ENCODE measurements at regions not wholly inside any gene's neighbourhood (a gene's known extent, or its start where the extent isn't known, plus 50 kb on each side); places are given as distances from the start of the nearest gene placed in this dataset.

DNA sequence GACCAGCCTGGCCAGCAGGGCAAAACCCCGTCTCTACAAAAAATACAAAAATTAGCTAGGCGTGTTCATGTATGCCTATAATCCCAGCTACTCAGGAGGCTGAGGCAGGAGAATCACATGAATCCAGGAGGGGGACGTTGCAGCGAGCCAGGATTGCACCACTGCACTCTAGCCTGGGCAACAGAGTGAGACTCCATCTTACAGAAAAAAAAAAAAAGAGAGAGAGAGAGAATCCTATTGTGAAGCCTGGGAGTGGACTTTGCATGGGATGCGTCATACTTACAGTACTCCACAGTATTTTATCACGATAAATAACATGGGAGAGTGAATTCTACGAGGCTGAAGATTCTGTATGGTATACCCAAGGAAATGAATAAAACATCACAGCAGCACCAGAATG is 139.6 kb downstream of the AASDH start:
- no peaks in the 10 kb centered on the region for H3K4me1 Mint-ChIP-seq
- Histone ChIP-seq H4K20me1 (ENCODE audit: low read depth) (no peaks in the 10 kb centered on the region), H3F3A (ENCODE audit: low read depth) (no peaks in the 10 kb centered on the region), H3K4me1 (peaks cover 6% of the 10 kb centered on the region), H3K4me2 (no peak overlapping the region), H3K79me2 (ENCODE audit: low read depth) (no peaks in the 10 kb centered on the region), H3K27ac (no peak overlapping the region), H3K36me3 (no peaks in the 10 kb centered on the region), H2AFZ (replicated peaks) (no peak overlapping the region), H3K9ac (no peak overlapping the region), H3K4me3 (no peak overlapping the region), H3K27me3 (no peaks in the 10 kb centered on the region), H3K9me3 (ENCODE audit: low read depth) (no peaks in the 10 kb centered on the region)
- DNase-seq (ENCODE audit: low spot score), result no peak
- TF ChIP-seq, protein P1, sequence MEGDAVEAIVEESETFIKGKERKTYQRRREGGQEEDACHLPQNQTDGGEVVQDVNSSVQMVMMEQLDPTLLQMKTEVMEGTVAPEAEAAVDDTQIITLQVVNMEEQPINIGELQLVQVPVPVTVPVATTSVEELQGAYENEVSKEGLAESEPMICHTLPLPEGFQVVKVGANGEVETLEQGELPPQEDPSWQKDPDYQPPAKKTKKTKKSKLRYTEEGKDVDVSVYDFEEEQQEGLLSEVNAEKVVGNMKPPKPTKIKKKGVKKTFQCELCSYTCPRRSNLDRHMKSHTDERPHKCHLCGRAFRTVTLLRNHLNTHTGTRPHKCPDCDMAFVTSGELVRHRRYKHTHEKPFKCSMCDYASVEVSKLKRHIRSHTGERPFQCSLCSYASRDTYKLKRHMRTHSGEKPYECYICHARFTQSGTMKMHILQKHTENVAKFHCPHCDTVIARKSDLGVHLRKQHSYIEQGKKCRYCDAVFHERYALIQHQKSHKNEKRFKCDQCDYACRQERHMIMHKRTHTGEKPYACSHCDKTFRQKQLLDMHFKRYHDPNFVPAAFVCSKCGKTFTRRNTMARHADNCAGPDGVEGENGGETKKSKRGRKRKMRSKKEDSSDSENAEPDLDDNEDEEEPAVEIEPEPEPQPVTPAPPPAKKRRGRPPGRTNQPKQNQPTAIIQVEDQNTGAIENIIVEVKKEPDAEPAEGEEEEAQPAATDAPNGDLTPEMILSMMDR (IDR thresholded peaks at IDR 0.05), result no peak
- TF ChIP-seq EZH2 (IDR thresholded peaks at IDR 0.05) (no peak), EZH2phosphoT487 (IDR thresholded peaks at IDR 0.05) (no peak)
- H3K27me3 Mint-ChIP-seq (ENCODE audit: insufficient read depth, low read depth), result no peaks in the 10 kb centered on the region
- no peak overlapping the region for H3K27ac Mint-ChIP-seq
- no peaks in the 10 kb centered on the region for H3K9me3 Mint-ChIP-seq
- no peaks in the 10 kb centered on the region for H3K36me3 Mint-ChIP-seq
- H3K4me3 Mint-ChIP-seq, result no peak overlapping the region

DNA sequence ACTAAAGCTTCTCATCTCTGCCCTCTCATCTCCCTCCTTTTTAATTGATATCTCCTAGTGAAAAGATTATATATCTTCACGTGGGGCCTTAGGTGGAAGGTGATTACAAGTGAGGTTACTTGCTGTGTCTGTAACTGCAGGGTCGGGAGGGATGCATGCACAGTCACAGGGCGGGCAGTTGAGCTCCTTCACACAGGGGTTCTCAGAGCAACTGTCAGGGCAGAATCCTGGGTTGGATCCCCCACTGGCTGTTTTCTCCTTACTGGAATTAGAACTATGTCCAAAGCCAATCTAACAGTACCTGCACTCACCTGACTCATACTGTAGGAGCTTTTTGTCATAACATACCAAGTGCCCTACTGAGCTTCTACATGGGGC is 141.1 kb downstream of the AASDH start:
- Histone ChIP-seq H3K27ac (no peak overlapping the region), H3K4me2 (no peak overlapping the region), H3K4me3 (no peak overlapping the region), H3K36me3 (no peaks in the 10 kb centered on the region), H3K27me3 (no peaks in the 10 kb centered on the region), H3K79me2 (ENCODE audit: low read depth) (no peaks in the 10 kb centered on the region), H3K9ac (no peak overlapping the region), H3K9me3 (ENCODE audit: low read depth) (no peaks in the 10 kb centered on the region), H3K4me1 (peaks cover 6% of the 10 kb centered on the region), H3F3A (ENCODE audit: low read depth) (no peaks in the 10 kb centered on the region), H4K20me1 (ENCODE audit: low read depth) (no peaks in the 10 kb centered on the region), H2AFZ (replicated peaks) (no peak overlapping the region)
- Mint-ChIP-seq H3K36me3 (no peaks in the 10 kb centered on the region), H3K4me1 (no peaks in the 10 kb centered on the region), H3K27me3 (ENCODE audit: insufficient read depth, low read depth) (no peaks in the 10 kb centered on the region), H3K27ac (no peak overlapping the region), H3K4me3 (no peak overlapping the region), H3K9me3 (no peaks in the 10 kb centered on the region)
- no peak for DNase-seq (ENCODE audit: low spot score)
- TF ChIP-seq, protein P1 (IDR thresholded peaks at IDR 0.05), result no peak
- TF ChIP-seq EZH2 (IDR thresholded peaks at IDR 0.05) (no peak), EZH2phosphoT487 (IDR thresholded peaks at IDR 0.05) (no peak)

DNA sequence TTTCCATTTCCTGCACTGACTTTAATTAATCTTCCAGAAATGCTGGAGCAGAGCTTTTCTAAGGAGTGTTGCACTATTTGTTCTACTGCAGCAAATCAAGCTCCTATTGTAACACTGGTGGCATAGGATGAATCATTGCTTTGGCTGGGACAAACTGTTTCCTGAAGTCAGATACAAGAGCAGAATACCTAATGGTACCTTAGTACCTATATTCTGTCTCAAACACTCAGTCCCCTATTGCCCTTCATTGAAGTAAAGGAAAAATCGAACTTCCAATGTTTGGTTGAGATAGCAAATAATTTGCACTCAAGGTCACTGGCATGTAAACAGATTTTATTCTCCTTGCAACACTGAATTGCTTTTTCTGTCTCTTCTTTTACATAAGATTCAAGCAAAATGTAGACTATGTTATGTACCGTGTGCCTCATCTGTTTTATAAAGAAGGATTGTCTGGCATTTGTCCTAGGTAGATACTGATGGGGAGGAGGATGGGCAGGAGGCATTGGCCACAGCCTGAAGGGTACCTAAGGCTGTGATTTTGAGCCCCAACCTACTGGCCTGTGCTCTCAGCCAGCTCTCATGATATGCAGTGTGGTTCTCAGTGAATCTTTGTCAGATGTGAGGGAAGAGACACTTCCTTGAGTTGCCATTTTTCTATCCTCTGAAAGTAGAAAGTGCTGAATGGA is 141.6 kb downstream of the AASDH start:
- H3K9me3 Mint-ChIP-seq, result no peaks in the 10 kb centered on the region
- no peaks in the 10 kb centered on the region for H3K9me3 ChIP-seq (ENCODE audit: low read depth)
- H2AFZ ChIP-seq (replicated peaks), result no peak overlapping the region
- no peak for TF ChIP-seq EZH2 (IDR thresholded peaks at IDR 0.05)
- TF ChIP-seq, protein P1 (IDR thresholded peaks at IDR 0.05), result no peak
- TF ChIP-seq EZH2phosphoT487 (IDR thresholded peaks at IDR 0.05), result no peak
- H3K27ac Mint-ChIP-seq, result no peak overlapping the region
- H3K4me3 ChIP-seq, result no peak overlapping the region
- peaks cover 6% of the 10 kb centered on the region for H3K4me1 ChIP-seq
- no peaks in the 10 kb centered on the region for H3K36me3 Mint-ChIP-seq
- no peaks in the 10 kb centered on the region for H3K4me1 Mint-ChIP-seq
- H4K20me1 ChIP-seq (ENCODE audit: low read depth), result no peaks in the 10 kb centered on the region
- H3K36me3 ChIP-seq, result no peaks in the 10 kb centered on the region
- H3K4me2 ChIP-seq, result no peak overlapping the region
- DNase-seq (ENCODE audit: low spot score), result no peak
- no peak overlapping the region for H3K9ac ChIP-seq
- H3K27me3 Mint-ChIP-seq (ENCODE audit: insufficient read depth, low read depth), result no peaks in the 10 kb centered on the region
- H3K4me3 Mint-ChIP-seq, result no peak overlapping the region
- no peaks in the 10 kb centered on the region for H3F3A ChIP-seq (ENCODE audit: low read depth)
- no peaks in the 10 kb centered on the region for H3K27me3 ChIP-seq
- no peak overlapping the region for H3K27ac ChIP-seq
- no peaks in the 10 kb centered on the region for H3K79me2 ChIP-seq (ENCODE audit: low read depth)
